Kidney epithelial cell (primary cell): ENCODE measurements at regions not wholly inside any gene's neighbourhood (a gene's known extent, or its start where the extent isn't known, plus 50 kb on each side); places are given as distances from the start of the nearest gene placed in this dataset.

Experiments used
- DNase-seq: peaks from one replicate; pipeline ENCODE4 v3.0.0-alpha.2; 2010; ENCODE audit warnings: low read depth
- H3K27me3 ChIP-seq: 2 replicates; pipeline ENCODE4 v1.6.0; 2011; ENCODE audit warnings: low read length; ENCODE audit not compliant: control insufficient read depth, insufficient read depth
- H3K36me3 ChIP-seq: 2 replicates; pipeline ENCODE4 v1.5.1; 2011; ENCODE audit warnings: low read length; ENCODE audit not compliant: control insufficient read depth, insufficient read depth
- H3K4me3 ChIP-seq: 2 replicates; pipeline ENCODE4 v1.5.1; 2011; ENCODE audit warnings: low read depth, mild to moderate bottlenecking, control low read depth, low read length
- TF ChIP-seq, protein P1 (sequence below): IDR thresholded peaks from 2 replicates; pipeline ENCODE4 v1.5.1; 2011; ENCODE audit warnings: mild to moderate bottlenecking, moderate library complexity, low read length, control low read depth, inconsistent platforms; ENCODE audit not compliant: insufficient read depth, poor library complexity, severe bottlenecking

- no peak for DNase-seq
- TF ChIP-seq, protein P1, sequence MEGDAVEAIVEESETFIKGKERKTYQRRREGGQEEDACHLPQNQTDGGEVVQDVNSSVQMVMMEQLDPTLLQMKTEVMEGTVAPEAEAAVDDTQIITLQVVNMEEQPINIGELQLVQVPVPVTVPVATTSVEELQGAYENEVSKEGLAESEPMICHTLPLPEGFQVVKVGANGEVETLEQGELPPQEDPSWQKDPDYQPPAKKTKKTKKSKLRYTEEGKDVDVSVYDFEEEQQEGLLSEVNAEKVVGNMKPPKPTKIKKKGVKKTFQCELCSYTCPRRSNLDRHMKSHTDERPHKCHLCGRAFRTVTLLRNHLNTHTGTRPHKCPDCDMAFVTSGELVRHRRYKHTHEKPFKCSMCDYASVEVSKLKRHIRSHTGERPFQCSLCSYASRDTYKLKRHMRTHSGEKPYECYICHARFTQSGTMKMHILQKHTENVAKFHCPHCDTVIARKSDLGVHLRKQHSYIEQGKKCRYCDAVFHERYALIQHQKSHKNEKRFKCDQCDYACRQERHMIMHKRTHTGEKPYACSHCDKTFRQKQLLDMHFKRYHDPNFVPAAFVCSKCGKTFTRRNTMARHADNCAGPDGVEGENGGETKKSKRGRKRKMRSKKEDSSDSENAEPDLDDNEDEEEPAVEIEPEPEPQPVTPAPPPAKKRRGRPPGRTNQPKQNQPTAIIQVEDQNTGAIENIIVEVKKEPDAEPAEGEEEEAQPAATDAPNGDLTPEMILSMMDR = no peak
- Histone ChIP-seq H3K4me3 (no peak overlapping the region), H3K36me3 (no peaks in the 10 kb centered on the region), H3K27me3 (no peaks in the 10 kb centered on the region)
Observed at GRCh38 chr1:87219626-87220025, 109.1 kb upstream of the LMO4 start.

GRCh38 chr1:87220993-87221392, 107.7 kb upstream of the LMO4 start:
- no peaks in the 10 kb centered on the region for H3K36me3 ChIP-seq
- DNase-seq = peak; percentile 58
- no peak overlapping the region for H3K4me3 ChIP-seq
- TF ChIP-seq, protein P1 = no peak
- no peaks in the 10 kb centered on the region for H3K27me3 ChIP-seq

- TF ChIP-seq, protein P1 = no peak
- Histone ChIP-seq H3K27me3 (no peaks in the 10 kb centered on the region), H3K4me3 (no peak overlapping the region), H3K36me3 (no peaks in the 10 kb centered on the region)
- DNase-seq = peak; percentile 99
Observed at GRCh38 chr1:87224201-87224600, 104.5 kb upstream of the LMO4 start.

- Histone ChIP-seq H3K4me3 (no peak overlapping the region), H3K27me3 (no peaks in the 10 kb centered on the region), H3K36me3 (no peaks in the 10 kb centered on the region)
- TF ChIP-seq, protein P1 = no peak
- DNase-seq = no peak
Observed at GRCh38 chr1:87225171-87225570, 103.5 kb upstream of the LMO4 start.

- peak; percentile 98 for DNase-seq
- TF ChIP-seq, protein P1 = no peak
- Histone ChIP-seq H3K4me3 (no peak overlapping the region), H3K27me3 (no peaks in the 10 kb centered on the region), H3K36me3 (no peaks in the 10 kb centered on the region)
Observed at GRCh38 chr1:87226341-87226760, 102.3 kb upstream of the LMO4 start.

- no peaks in the 10 kb centered on the region for H3K27me3 ChIP-seq
- no peaks in the 10 kb centered on the region for H3K36me3 ChIP-seq
- DNase-seq = no peak
- TF ChIP-seq, protein P1 = no peak
- no peak overlapping the region for H3K4me3 ChIP-seq
Observed at GRCh38 chr1:87227651-87228050, 101.0 kb upstream of the LMO4 start.
